ENCODE measurements at regions not wholly inside any gene's neighbourhood (a gene's known extent, or its start where the extent isn't known, plus 50 kb on each side); places are given as distances from the start of the nearest gene placed in this dataset.

- no peak for TF ChIP-seq NR2C1 (IDR thresholded peaks at IDR 0.05)
- no peak for TF ChIP-seq JUNB (IDR thresholded peaks at IDR 0.05)
- TF ChIP-seq FOS (IDR thresholded peaks at IDR 0.05; ENCODE audit: borderline replicate concordance, extremely low read depth, insufficient read length) = no peak
- TF ChIP-seq REST (IDR thresholded peaks at IDR 0.05; ENCODE audit: low read depth, low read length) = no peak
- no peak for TF ChIP-seq RFX5 (IDR thresholded peaks at IDR 0.05; ENCODE audit: low read depth, low read length)
- TF ChIP-seq MEF2B (IDR thresholded peaks at IDR 0.05; ENCODE audit: partially characterized antibody, poor library complexity, severe bottlenecking) = no peak
- TF ChIP-seq, protein P1, sequence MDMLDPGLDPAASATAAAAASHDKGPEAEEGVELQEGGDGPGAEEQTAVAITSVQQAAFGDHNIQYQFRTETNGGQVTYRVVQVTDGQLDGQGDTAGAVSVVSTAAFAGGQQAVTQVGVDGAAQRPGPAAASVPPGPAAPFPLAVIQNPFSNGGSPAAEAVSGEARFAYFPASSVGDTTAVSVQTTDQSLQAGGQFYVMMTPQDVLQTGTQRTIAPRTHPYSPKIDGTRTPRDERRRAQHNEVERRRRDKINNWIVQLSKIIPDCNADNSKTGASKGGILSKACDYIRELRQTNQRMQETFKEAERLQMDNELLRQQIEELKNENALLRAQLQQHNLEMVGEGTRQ (IDR thresholded peaks at IDR 0.05; ENCODE audit: borderline replicate concordance, low read depth, low read length) = no peak
- TF ChIP-seq, protein P2, sequence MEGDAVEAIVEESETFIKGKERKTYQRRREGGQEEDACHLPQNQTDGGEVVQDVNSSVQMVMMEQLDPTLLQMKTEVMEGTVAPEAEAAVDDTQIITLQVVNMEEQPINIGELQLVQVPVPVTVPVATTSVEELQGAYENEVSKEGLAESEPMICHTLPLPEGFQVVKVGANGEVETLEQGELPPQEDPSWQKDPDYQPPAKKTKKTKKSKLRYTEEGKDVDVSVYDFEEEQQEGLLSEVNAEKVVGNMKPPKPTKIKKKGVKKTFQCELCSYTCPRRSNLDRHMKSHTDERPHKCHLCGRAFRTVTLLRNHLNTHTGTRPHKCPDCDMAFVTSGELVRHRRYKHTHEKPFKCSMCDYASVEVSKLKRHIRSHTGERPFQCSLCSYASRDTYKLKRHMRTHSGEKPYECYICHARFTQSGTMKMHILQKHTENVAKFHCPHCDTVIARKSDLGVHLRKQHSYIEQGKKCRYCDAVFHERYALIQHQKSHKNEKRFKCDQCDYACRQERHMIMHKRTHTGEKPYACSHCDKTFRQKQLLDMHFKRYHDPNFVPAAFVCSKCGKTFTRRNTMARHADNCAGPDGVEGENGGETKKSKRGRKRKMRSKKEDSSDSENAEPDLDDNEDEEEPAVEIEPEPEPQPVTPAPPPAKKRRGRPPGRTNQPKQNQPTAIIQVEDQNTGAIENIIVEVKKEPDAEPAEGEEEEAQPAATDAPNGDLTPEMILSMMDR (IDR thresholded peaks at IDR 0.05 in 2 of 3, conservative IDR thresholded peaks at IDR 0.05 in 1 of 3; ENCODE audit: control insufficient read depth in 2 of 3, extremely low read depth in 1 of 3, insufficient read depth in 1 of 3, low read depth in 3 of 3, low read length in 3 of 3) = no peak
- TF ChIP-seq, protein P3, sequence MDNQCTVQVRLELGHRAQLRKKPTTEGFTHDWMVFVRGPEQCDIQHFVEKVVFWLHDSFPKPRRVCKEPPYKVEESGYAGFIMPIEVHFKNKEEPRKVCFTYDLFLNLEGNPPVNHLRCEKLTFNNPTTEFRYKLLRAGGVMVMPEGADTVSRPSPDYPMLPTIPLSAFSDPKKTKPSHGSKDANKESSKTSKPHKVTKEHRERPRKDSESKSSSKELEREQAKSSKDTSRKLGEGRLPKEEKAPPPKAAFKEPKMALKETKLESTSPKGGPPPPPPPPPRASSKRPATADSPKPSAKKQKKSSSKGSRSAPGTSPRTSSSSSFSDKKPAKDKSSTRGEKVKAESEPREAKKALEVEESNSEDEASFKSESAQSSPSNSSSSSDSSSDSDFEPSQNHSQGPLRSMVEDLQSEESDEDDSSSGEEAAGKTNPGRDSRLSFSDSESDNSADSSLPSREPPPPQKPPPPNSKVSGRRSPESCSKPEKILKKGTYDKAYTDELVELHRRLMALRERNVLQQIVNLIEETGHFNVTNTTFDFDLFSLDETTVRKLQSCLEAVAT (IDR thresholded peaks at IDR 0.05) = no peak
- TF ChIP-seq POLR2A (IDR thresholded peaks at IDR 0.05; ENCODE audit: low read depth, low read length) = no peak
- TF ChIP-seq, protein P4, sequence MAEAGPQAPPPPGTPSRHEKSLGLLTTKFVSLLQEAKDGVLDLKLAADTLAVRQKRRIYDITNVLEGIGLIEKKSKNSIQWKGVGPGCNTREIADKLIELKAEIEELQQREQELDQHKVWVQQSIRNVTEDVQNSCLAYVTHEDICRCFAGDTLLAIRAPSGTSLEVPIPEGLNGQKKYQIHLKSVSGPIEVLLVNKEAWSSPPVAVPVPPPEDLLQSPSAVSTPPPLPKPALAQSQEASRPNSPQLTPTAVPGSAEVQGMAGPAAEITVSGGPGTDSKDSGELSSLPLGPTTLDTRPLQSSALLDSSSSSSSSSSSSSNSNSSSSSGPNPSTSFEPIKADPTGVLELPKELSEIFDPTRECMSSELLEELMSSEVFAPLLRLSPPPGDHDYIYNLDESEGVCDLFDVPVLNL (IDR thresholded peaks at IDR 0.05; ENCODE audit: low read depth, low read length) = no peak
- TF ChIP-seq TAF1 (IDR thresholded peaks at IDR 0.05; ENCODE audit: borderline replicate concordance, low read depth, low read length) = no peak
Observed at GRCh38 chr9:89752154-89752553, 147.3 kb downstream of the GADD45G start.
